ENCODE measurements at regions not wholly inside any gene's neighbourhood (a gene's known extent, or its start where the extent isn't known, plus 50 kb on each side); places are given as distances from the start of the nearest gene placed in this dataset.

DNA sequence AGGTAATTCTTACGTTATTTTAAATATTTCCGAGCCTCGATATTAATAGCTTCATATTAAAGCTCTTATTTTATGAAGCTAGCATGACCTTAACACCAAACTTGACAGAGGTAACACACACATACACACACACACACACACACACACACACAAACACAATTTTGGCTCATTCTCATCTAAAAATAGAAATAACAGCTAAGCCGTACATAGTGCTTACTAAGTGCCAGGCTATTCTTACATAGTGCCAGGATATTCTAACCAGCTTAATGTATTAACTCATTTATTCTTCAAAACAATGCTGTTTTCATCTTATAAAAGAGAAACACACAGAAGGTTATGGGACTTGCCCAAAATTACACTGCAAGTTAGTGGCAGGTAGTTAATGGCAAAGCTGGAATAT lies 87.0 kb upstream of the BLTP1 start:
- H3K27me3 ChIP-seq: no peaks in the 10 kb centered on the region
- TF ChIP-seq, protein P1, sequence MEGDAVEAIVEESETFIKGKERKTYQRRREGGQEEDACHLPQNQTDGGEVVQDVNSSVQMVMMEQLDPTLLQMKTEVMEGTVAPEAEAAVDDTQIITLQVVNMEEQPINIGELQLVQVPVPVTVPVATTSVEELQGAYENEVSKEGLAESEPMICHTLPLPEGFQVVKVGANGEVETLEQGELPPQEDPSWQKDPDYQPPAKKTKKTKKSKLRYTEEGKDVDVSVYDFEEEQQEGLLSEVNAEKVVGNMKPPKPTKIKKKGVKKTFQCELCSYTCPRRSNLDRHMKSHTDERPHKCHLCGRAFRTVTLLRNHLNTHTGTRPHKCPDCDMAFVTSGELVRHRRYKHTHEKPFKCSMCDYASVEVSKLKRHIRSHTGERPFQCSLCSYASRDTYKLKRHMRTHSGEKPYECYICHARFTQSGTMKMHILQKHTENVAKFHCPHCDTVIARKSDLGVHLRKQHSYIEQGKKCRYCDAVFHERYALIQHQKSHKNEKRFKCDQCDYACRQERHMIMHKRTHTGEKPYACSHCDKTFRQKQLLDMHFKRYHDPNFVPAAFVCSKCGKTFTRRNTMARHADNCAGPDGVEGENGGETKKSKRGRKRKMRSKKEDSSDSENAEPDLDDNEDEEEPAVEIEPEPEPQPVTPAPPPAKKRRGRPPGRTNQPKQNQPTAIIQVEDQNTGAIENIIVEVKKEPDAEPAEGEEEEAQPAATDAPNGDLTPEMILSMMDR (IDR thresholded peaks at IDR 0.05): no peak
- H3K4me1 ChIP-seq: no peaks in the 10 kb centered on the region
- peak overlapping the region in 1 of 2 donors; percentile 45 for H3K27ac ChIP-seq
- no peak overlapping the region for H3K4me3 ChIP-seq
- no peak for DNase-seq (ENCODE audit: low spot score)
- H3K36me3 ChIP-seq: no peaks in the 10 kb centered on the region
- no peaks in the 10 kb centered on the region for H3K9me3 ChIP-seq

DNA sequence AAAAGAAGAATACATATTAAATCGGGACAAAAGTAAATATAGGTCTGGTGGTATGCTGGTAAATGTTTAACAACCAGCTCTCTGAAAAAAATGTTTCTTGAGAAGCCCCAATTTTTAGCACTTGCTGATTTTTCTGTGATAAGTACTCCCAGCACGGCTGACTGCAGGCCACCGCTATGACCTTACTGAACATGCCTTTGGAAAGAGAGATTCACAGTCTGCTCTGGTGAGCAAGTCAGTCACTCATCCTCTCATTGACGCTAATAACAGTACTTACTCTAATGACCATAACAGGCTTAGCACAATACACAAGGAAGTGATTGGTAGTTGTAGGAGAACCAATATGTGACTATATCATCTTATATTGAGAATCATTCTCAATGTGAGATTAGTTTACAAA lies 98.9 kb upstream of the BLTP1 start:
- Histone ChIP-seq H3K27ac (peak overlapping the region in 1 of 2 donors; percentile 74), H3K4me3 (no peak overlapping the region), H3K4me1 (peaks cover 0 to 5% of the 10 kb centered on the region in 2 donors), H3K9me3 (no peaks in the 10 kb centered on the region), H3K27me3 (no peaks in the 10 kb centered on the region), H3K36me3 (no peaks in the 10 kb centered on the region)
- TF ChIP-seq, protein P1 (IDR thresholded peaks at IDR 0.05): no peak
- no peak for DNase-seq (ENCODE audit: low spot score)

DNA sequence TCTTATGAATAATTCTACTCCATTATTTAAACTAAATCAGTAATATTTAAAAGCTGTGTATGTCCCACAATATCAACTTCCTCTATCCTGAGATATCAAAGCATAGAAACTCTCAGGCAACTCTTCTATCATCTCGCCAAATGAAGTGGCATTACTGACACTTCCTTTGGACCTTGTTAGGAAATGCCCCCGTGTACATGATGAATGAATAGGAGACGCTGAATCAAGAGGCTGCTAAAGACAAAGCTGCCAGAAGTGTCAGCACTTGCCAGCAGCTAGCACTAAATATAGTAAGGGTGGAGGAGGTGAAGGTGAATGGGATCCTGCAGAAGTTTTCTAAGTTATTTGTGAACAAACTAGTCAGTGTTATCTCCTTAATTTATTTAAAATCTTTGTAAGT lies 99.5 kb upstream of the BLTP1 start:
- TF ChIP-seq, protein P1 (IDR thresholded peaks at IDR 0.05): no peak
- Histone ChIP-seq H3K27ac (peak overlapping the region in 1 of 2 donors; percentile 74), H3K4me1 (peaks cover 0 to 5% of the 10 kb centered on the region in 2 donors), H3K27me3 (no peaks in the 10 kb centered on the region), H3K4me3 (no peak overlapping the region), H3K36me3 (no peaks in the 10 kb centered on the region), H3K9me3 (no peaks in the 10 kb centered on the region)
- no peak for DNase-seq (ENCODE audit: low spot score)

DNA sequence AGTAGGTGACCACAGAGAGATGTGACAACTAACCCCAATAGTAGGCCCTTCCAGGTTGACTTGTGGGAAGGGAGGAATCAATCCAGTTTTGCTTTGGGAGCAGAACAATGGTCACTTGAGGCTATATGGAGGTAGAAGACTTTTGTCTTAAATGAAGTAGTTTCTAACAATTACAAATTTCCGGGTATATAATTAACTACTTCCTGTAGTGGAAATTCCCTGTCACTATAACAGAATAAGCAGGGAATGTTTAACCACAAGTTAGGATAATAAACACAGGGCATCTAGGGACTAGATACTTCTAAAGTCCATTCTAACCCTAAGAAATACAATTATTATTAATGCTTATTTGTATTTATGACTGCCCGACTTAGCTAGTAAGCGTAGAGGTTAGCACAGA lies 99.0 kb upstream of the TRPC3 start:
- no peak overlapping the region for H3K27ac ChIP-seq
- peaks cover 0 to 1% of the 10 kb centered on the region in 2 donors for H3K9me3 ChIP-seq
- H3K27me3 ChIP-seq: no peaks in the 10 kb centered on the region
- H3K36me3 ChIP-seq: no peaks in the 10 kb centered on the region
- TF ChIP-seq, protein P1 (IDR thresholded peaks at IDR 0.05): no peak
- DNase-seq (ENCODE audit: low spot score): no peak
- H3K4me1 ChIP-seq: peaks cover 0 to 5% of the 10 kb centered on the region in 2 donors
- no peak overlapping the region for H3K4me3 ChIP-seq

DNA sequence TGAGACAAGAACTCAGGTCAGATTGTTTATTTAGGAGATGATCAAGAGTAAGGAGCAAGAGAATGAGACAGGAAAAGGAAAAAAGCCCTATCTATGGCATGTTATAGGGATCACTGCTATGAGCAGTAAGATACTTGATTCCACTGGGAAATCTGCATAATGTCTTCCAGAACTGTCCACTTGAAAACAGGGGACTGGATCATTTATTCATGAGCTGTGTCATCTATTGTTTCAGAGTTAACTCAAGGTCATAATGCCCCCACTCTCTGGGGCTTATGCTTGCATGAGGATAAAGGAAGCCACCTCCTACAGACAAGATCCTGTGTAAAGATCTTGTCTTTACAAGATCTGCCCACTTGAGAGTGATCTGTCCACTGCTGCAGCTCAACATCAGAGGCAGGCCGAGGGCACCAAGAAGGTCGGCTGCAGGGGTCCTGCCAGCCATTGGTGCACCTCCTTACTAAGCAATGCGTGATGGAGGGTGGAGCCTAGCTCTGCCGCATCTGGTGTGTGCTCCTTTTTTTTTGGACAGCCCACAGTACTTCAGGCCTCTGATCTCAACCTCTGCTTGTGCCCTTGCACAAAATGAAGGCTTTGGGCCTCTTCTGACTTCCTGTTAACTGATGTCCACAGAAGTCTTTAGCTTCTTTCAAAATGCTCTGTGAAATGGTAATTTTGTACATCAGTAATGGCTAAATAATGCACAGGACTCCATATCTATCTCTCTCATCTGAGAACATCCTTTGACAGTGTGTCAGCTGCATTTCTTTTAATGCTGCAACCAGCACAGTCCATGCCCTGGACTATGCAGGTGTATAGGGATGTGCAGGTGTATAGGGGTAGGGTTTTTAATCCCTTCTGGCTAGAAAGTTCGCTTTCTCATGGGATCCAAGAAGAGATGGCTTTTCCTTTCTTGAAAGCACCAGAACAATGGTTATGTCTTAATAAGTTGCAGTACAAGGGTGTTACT lies 95.9 kb upstream of the TRPC3 start:
- H3K27ac ChIP-seq: no peak overlapping the region
- TF ChIP-seq, protein P1 (IDR thresholded peaks at IDR 0.05): no peak
- no peaks in the 10 kb centered on the region for H3K27me3 ChIP-seq
- H3K9me3 ChIP-seq: peaks cover 0 to 5% of the 10 kb centered on the region in 2 donors
- no peak for DNase-seq (ENCODE audit: low spot score)
- no peaks in the 10 kb centered on the region for H3K36me3 ChIP-seq
- H3K4me3 ChIP-seq: no peak overlapping the region
- H3K4me1 ChIP-seq: peaks cover 0 to 5% of the 10 kb centered on the region in 2 donors
